Body of pancreas (tissue), 4 donors: ENCODE measurements at regions not wholly inside any gene's neighbourhood (a gene's known extent, or its start where the extent isn't known, plus 50 kb on each side); places are given as distances from the start of the nearest gene placed in this dataset.

Source experiments
- POLR2A ChIP-seq, 3 donors: fragments of 450-650 bp; IDR thresholded peaks; one replicate each; pipeline ENCODE4 v1.6.1; 2016; ENCODE audit warnings: antibody characterized with exemption in 3 of 3, mild to moderate bottlenecking in 2 of 3
- TF ChIP-seq, protein P1 (sequence below), 7 experiments: fragments of 450-650 bp in 4 of 7; fragments of 200-600 bp in 3 of 7; sonication (generic) in 3 of 7; IDR thresholded peaks; one replicate each; pipeline ENCODE4 v1.5.1; 2016 to 2019; ENCODE audit warnings: antibody characterized with exemption in 7 of 7

- TF ChIP-seq, protein P1, sequence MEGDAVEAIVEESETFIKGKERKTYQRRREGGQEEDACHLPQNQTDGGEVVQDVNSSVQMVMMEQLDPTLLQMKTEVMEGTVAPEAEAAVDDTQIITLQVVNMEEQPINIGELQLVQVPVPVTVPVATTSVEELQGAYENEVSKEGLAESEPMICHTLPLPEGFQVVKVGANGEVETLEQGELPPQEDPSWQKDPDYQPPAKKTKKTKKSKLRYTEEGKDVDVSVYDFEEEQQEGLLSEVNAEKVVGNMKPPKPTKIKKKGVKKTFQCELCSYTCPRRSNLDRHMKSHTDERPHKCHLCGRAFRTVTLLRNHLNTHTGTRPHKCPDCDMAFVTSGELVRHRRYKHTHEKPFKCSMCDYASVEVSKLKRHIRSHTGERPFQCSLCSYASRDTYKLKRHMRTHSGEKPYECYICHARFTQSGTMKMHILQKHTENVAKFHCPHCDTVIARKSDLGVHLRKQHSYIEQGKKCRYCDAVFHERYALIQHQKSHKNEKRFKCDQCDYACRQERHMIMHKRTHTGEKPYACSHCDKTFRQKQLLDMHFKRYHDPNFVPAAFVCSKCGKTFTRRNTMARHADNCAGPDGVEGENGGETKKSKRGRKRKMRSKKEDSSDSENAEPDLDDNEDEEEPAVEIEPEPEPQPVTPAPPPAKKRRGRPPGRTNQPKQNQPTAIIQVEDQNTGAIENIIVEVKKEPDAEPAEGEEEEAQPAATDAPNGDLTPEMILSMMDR (IDR thresholded peaks at IDR 0.05) = no peak
- no peak for TF ChIP-seq POLR2A (IDR thresholded peaks at IDR 0.05)
These were observed 636.1 kb upstream of the KLF4 start for GRCh38 chr9:108125625-108126024.
